Epithelial cell of proximal tubule (primary cell): ENCODE measurements at regions not wholly inside any gene's neighbourhood (a gene's known extent, or its start where the extent isn't known, plus 50 kb on each side); places are given as distances from the start of the nearest gene placed in this dataset.

Source experiments
- DNase-seq: peaks from one replicate; pipeline ENCODE4 v3.0.0-alpha.2; 2011; ENCODE audit warnings: low read depth
- H3K4me3 ChIP-seq: 2 replicates; pipeline ENCODE4 v1.5.1; 2011; ENCODE audit warnings: low read depth, mild to moderate bottlenecking, low read length
- TF ChIP-seq, protein P1 (sequence below): conservative IDR thresholded peaks from 2 replicates; pipeline ENCODE4 v1.5.1; 2012; ENCODE audit warnings: low read depth, mild to moderate bottlenecking, low read length

DNA sequence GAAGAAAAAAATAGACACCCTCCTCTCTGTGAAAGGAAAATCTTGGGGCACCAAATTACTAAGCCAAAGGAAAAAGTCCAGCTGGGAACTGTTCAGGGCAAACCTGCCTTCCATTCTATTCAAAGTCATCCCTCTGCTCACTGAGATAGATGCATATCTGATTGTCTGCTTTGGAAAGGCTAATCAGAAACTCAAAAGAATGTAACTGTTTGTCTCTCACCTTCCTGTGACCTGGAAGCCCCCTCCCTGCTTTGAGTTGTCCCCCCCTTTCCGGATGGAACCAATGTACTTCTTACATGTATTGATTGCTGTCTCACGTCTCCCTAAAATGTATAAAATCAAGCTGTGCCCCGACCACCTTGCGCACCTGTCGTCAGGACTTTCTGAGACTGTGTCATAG is 216.0 kb upstream of the SOX1 start:
- DNase-seq = no peak
- TF ChIP-seq, protein P1, sequence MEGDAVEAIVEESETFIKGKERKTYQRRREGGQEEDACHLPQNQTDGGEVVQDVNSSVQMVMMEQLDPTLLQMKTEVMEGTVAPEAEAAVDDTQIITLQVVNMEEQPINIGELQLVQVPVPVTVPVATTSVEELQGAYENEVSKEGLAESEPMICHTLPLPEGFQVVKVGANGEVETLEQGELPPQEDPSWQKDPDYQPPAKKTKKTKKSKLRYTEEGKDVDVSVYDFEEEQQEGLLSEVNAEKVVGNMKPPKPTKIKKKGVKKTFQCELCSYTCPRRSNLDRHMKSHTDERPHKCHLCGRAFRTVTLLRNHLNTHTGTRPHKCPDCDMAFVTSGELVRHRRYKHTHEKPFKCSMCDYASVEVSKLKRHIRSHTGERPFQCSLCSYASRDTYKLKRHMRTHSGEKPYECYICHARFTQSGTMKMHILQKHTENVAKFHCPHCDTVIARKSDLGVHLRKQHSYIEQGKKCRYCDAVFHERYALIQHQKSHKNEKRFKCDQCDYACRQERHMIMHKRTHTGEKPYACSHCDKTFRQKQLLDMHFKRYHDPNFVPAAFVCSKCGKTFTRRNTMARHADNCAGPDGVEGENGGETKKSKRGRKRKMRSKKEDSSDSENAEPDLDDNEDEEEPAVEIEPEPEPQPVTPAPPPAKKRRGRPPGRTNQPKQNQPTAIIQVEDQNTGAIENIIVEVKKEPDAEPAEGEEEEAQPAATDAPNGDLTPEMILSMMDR = no peak
- H3K4me3 ChIP-seq = no peak overlapping the region

DNA sequence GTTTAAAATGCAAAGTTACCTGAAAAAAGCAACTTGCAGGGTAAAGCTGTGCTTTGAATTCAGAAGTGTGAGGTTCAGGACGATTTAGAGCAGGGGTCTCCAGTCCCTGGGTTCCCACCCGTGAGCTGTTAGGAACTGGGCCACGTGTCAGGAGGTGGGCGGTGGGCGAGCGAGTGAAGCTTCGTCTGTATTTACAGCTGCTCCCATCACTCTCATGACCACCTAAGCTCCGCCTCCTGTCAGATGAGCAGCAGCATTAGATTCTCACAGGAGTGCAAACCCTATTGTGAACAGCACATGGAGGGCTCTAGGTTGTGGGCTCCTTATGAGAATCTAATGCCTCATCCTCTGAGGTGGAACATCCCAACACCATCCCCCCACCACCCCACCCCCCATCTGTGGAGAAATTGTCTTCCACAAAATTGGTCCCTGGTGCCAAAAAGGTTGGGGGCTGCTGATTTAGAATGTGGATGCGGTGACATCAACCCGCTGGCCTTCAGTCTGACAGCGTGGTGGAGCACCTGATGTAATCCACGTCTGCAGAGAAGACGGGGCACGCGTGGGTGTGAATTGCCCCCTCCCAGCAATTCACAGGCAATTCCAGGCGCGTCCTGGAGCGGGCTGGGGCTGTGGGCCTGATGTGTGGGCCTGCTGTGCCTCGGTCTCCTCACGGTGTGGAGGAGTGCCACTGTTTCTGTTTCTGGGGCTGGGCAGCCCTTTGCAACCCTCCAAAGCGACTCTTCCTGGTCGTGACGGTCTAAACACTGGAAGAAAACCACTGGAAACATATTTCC is 214.0 kb upstream of the SOX1 start:
- TF ChIP-seq, protein P1 = no peak
- no peak for DNase-seq
- no peak overlapping the region for H3K4me3 ChIP-seq

DNA sequence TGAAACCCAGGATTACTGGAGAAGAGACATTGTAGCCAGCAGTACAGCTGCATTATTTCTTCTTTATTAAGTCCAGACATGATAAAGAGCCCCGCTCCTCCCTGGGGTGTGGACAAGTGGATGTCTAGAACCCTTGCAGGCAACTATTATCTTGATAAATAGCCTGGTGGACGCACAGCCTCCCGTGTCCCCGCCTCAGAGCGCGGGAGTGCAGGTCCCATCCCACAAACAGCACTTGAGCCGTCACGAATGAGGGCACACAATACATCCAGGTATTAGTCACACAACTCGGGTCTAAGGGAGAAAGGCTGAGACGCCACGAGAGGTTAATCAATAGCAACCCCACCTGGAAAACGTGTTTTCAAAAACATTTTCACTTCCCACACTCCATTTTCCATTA is 213.2 kb upstream of the SOX1 start:
- no peak overlapping the region for H3K4me3 ChIP-seq
- peak; percentile 44 for DNase-seq
- TF ChIP-seq, protein P1 = no peak

DNA sequence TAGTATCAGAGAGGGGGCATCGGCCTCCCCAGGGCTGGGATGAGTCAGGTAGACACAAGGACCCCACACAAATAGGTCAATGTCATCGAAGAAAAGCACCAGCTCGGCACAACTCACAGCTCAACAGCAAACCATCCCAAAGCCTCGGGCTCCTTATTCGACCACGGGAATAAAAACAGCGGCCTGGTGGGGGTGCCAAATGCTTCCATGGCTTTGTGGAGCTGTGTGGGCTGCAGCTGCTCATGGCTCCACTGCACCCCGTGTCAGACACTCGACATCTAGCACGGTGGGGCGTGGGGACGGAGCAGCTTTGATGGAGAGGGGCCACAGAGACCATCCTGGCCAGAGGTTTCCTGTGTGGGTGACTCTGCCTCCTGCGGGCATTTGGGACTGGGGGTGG is 212.5 kb upstream of the SOX1 start:
- TF ChIP-seq, protein P1 = no peak
- H3K4me3 ChIP-seq = no peak overlapping the region
- no peak for DNase-seq

DNA sequence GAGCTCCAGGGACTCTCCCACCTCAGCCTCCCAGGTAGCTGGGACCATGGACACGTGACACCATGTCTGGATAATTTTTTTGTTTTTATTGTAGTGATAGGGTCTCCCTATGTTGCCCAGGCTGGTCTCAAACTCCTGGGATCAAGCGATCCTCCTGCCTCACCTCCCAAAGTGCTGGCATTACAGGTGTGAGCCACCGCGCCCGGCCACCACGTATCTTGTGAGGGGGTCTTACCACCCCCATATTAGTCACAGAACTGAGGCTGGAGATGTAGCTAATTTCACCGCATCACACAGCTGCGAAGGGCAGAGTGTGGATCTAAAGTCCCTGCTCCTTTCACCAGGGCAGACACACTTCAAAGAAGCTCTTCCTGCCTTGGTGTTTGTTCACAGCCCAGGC is 211.8 kb upstream of the SOX1 start:
- TF ChIP-seq, protein P1 = no peak
- DNase-seq = no peak
- H3K4me3 ChIP-seq = no peak overlapping the region

DNA sequence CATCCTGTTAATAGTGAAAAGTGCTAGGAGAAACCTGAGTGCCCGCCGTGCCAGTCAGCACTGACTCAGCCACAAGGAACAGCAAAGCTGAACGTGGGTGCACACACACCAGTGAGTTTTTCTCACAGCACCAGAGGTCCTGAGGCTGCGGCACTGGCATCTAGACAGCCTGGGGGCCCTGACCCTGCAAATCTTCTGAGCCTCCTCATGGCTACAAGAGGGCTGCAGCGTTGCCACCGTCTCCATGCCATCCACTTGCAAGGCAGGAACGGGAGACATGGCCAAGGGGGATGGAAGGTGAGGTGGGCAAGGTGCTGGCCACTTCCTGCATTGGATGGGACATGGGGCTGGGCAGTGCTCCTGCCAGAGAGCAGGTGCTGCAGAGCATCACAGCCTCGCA is 211.2 kb upstream of the SOX1 start:
- DNase-seq = no peak
- TF ChIP-seq, protein P1 = no peak
- no peak overlapping the region for H3K4me3 ChIP-seq

DNA sequence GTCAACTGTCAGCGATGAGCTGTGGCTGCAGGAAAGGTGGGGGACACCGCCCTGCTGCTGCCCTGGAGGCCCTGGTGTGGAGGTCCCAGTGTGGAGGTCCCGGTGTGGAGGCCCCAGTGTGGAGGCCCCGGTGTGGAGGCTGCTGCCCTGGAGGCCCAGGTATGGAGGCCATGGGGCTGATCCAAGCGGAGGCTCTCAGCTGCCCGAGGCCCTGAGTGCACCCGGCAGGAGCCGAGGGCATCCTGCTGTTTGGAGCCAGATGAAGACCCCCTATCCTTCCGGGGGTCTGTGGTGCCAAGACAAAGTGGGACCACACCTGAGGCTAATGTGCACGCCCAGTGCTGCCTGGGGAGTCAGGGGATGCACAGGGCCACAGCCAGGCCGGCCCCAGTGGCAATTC is 210.4 kb upstream of the SOX1 start:
- no peak for DNase-seq
- TF ChIP-seq, protein P1 = no peak
- no peak overlapping the region for H3K4me3 ChIP-seq
